GM20000 (cell line): ENCODE measurements at regions not wholly inside any gene's neighbourhood (a gene's known extent, or its start where the extent isn't known, plus 50 kb on each side); places are given as distances from the start of the nearest gene placed in this dataset.
A peak's percentile ranks its signal among the peaks of the same experiment; 100 is the strongest.

Source experiments
- DNase-seq: peaks from one replicate; pipeline ENCODE4 v3.0.0; 2012; ENCODE audit warnings: low spot score
- CTCF ChIP-seq: IDR thresholded peaks from 2 replicates; pipeline ENCODE4 v1.5.1; 2012; ENCODE audit warnings: mild to moderate bottlenecking, control low read depth; ENCODE audit errors: extremely low read depth, missing control alignments

DNA sequence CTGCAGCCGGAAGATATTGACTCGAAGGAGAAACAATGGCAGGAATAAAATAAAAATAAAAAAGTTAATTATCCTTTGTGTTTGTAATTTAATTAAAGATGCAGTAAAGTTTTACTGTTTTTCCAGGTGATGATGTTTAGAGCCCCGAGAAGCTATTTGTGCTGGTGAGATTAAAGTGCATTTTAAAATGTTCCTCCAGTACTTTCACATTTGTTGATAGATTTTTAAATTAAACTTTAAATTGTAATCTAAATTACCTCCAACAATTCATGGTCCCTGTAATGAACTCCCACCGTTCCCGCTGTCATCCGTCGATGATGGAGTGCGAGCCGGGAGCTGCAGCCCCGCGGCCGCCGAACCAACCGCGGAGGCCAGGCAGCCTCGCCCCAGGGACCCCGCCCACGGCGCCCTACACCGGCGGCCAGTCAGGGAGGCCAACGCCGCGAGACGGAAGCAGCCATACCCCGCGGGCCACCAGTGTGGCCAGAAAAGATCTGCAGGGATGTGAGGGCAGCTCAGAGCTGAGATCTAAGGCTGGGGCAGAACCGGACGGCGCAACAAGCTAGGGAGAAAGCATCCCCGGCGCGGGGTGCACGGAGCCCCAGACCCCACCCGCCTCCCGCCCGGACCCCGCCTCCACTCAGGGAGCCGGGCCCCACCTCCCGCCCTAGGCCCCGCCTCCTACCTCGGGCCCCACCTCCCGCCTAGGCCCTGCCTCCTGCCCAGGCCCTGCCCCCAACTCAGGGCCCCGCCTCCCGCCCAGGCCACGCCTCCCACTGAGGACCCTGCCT lies 104.0 kb downstream of the FAM53A start:
- peak; percentile 93 for DNase-seq
- TF ChIP-seq CTCF: no peak

DNA sequence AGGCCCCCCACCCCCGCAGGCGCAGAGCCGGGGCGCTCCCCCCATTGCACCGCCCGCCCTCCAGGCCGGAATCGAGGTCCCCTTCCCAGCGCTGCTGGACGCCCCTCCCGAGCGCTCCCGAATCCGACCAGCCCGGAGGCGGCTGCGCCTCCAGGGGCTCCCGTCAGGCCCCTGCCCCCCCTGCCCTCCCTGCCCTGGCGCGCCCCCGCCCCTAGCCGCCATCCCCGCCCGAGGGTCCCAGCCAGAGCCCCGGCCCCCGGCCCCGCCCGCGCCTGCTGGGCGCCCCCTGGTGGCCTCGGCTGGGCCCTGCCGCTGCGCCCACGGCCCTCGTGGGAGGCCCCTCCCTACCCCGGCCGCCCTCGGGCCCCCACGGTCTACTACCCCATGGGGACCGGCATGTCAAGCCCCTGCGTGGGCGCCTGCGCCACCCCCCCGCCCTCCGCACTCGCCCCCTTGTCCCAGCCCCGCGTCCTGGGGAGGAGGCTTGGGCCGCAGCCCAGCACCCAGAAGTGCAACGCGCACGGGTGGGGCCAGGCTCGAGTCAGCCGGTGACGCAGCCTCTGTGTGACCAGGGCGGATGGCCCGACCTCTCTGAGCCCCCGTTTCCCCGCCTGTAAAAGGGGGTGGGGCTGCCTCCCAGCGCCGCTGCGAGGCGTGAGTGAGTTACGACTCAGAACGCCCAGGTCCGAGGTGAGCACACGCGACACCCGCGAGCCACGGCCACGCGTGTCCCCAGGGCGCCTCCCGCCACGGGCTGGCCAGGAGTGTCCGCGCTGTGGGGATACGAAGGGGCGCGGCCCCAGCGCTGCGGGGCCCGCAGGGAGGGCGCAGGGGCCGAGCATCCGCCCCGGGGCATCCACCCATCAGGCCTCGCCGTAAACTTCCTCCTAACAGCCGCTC lies 104.9 kb downstream of the FAM53A start:
- TF ChIP-seq CTCF: peak; percentile 21

DNA sequence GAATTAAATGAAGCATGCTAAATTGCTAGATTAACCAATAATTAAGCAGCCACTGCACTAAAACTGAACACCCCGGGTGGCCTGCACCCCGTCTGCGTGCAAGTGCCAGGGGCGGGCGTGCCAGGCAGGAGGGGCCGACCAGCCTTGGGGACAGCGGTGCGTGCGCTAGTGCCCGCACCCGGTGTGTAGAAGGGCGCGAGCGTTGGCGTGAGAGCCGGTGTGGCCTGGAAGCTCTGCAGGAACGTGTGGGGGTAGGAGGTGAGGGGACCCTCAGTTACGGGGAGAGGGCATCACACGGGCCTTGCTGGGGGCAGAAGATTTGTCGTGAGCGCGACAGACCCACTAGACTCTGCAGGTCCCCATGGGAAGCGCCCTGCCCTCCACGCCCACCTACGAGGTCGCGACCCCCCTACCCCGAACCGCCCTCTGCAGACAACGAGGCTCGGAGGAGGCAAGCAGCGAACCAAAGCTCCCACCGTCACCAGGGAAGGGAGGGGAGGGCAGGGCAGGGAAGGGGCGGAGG lies 105.8 kb downstream of the FAM53A start:
- DNase-seq: no peak
- no peak for TF ChIP-seq CTCF

More for the DNA sequence above, 104.9 kb downstream of the FAM53A start:
- DNase-seq: peak; percentile 93

- TF ChIP-seq CTCF: no peak
- no peak for DNase-seq
Observed at GRCh38 chr4:1577822-1578217, 106.3 kb downstream of the FAM53A start.

DNA sequence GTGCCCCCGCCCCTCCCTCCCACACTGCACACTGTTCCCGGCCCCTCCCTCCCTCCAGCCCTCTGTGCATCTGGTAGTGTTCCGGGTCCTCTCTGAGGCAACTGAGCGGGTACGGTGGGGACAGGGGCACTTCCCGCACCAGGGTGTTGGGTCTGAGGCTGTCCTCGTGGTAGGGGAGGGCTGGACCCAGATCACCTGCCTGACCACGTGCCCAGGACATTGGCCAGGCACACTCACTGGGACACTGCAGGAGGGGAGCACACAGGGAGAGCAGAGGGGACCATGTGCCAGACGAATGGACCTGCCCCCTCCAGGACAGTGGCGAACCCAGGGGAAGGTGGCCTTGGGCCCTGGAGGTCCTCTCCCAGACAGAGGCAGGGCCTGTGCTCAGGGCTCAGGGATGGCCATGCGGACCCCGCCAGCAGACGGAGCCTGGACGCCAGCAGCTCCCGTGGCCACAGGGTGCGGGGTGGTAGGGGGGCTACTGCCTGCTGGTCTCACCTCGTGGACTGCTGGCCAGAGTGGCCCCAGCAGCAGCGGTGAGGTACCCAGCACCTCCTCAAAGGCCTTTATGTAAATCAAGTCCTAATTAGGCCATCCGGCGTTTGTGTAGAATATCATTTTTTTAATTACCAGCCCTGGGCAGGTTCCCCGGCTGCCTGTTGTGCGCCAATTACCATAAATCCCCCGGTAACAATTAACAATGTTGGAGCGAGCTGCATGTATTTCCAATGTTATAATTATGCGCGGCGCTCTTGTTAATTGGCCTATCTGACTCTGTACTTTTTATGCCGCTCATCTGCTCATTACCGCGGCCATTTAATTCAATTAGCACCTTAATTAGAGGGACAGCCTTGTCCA lies 106.9 kb downstream of the FAM53A start:
- no peak for DNase-seq
- TF ChIP-seq CTCF: no peak

- TF ChIP-seq CTCF: no peak
- no peak for DNase-seq
Observed at GRCh38 chr4:1576304-1576960, 107.7 kb downstream of the FAM53A start.
